ENCODE measurements at regions not wholly inside any gene's neighbourhood (a gene's known extent, or its start where the extent isn't known, plus 50 kb on each side); places are given as distances from the start of the nearest gene placed in this dataset.

- H3K4me3 ChIP-seq (ENCODE audit: low read depth in 1 of 2, low read length in 2 of 2): no peak overlapping the region
- no peaks in the 10 kb centered on the region for H3K36me3 ChIP-seq (ENCODE audit: insufficient read depth, low read length)
- H3K27ac ChIP-seq (ENCODE audit: low read depth, low read length): no peak overlapping the region
- no peaks in the 10 kb centered on the region for H3K27me3 ChIP-seq (ENCODE audit: control insufficient read depth in 1 of 2, insufficient read depth in 2 of 2, low read length in 2 of 2)
- H3K9me3 ChIP-seq (ENCODE audit: low read length): no peaks in the 10 kb centered on the region
- no peak overlapping the region for H3K9ac ChIP-seq (ENCODE audit: low read length)
- peaks cover 5% of the 10 kb centered on the region for H3K4me1 ChIP-seq (ENCODE audit: insufficient read depth, low read length)
Measured at GRCh38 chr2:128563348-128563687, 244.7 kb upstream of the HS6ST1 start.

DNA sequence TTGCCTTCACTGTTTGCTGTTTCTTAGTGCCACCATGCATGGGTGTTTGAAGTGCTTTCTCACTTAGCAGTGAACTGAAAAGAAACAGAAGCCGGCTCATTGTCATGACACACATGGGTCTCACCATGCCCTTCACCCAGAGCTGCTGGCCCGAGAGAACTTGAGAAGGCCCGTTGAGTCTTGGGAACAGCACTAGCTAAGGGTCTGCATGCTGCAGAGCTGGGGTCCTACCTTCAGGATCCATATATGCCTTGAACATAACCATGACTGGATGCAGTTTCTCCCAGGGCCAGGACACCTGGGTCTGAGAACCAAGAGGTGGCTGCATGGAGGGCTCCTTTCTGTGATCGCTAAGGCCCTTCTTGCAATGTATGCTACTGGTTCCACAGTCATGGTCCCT lies 245.5 kb upstream of the HS6ST1 start:
- H3K27me3 ChIP-seq (ENCODE audit: control insufficient read depth in 1 of 2, insufficient read depth in 2 of 2, low read length in 2 of 2): no peaks in the 10 kb centered on the region
- peaks cover 5% of the 10 kb centered on the region for H3K4me1 ChIP-seq (ENCODE audit: insufficient read depth, low read length)
- no peaks in the 10 kb centered on the region for H3K36me3 ChIP-seq (ENCODE audit: insufficient read depth, low read length)
- H3K4me3 ChIP-seq (ENCODE audit: low read depth in 1 of 2, low read length in 2 of 2): no peak overlapping the region
- H3K9ac ChIP-seq (ENCODE audit: low read length): no peak overlapping the region
- H3K9me3 ChIP-seq (ENCODE audit: low read length): no peaks in the 10 kb centered on the region
- no peak overlapping the region for H3K27ac ChIP-seq (ENCODE audit: low read depth, low read length)

- Histone ChIP-seq H3K36me3 (ENCODE audit: insufficient read depth, low read length) (no peaks in the 10 kb centered on the region), H3K27ac (ENCODE audit: low read depth, low read length) (no peak overlapping the region), H3K9me3 (ENCODE audit: low read length) (no peaks in the 10 kb centered on the region), H3K4me1 (ENCODE audit: insufficient read depth, low read length) (peaks cover 5% of the 10 kb centered on the region), H3K4me3 (ENCODE audit: low read depth in 1 of 2, low read length in 2 of 2) (no peak overlapping the region), H3K27me3 (ENCODE audit: control insufficient read depth in 1 of 2, insufficient read depth in 2 of 2, low read length in 2 of 2) (no peaks in the 10 kb centered on the region), H3K9ac (ENCODE audit: low read length) (no peak overlapping the region)
Measured at GRCh38 chr2:128564551-128564950, 245.9 kb upstream of the HS6ST1 start.

DNA sequence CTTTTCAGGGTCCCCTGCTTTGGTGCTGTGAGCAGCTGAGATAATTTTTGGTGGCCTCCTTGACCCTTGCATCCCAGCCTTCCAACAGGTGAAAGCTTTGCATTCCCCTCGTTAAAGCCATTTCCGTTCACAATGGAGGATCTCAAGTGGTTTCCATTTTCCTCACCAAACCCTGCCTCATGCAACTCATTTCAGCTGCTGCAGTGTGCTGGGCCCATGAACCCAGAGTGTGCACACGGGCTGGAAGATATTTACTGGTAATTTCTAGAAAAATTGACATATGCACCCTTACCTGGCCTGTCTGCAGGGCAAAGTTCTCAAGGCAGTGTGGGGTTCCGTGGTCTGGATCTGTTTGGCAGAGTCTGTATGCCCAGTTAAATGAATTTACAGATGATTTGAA lies 246.8 kb upstream of the HS6ST1 start:
- Histone ChIP-seq H3K36me3 (ENCODE audit: insufficient read depth, low read length) (no peaks in the 10 kb centered on the region), H3K27me3 (ENCODE audit: control insufficient read depth in 1 of 2, insufficient read depth in 2 of 2, low read length in 2 of 2) (no peaks in the 10 kb centered on the region), H3K4me3 (ENCODE audit: low read depth in 1 of 2, low read length in 2 of 2) (no peak overlapping the region), H3K4me1 (ENCODE audit: insufficient read depth, low read length) (peaks cover 5% of the 10 kb centered on the region), H3K27ac (ENCODE audit: low read depth, low read length) (no peak overlapping the region), H3K9ac (ENCODE audit: low read length) (no peak overlapping the region), H3K9me3 (ENCODE audit: low read length) (no peaks in the 10 kb centered on the region)

- no peak overlapping the region for H3K27ac ChIP-seq (ENCODE audit: low read depth, low read length)
- peaks cover 5% of the 10 kb centered on the region for H3K4me1 ChIP-seq (ENCODE audit: insufficient read depth, low read length)
- H3K36me3 ChIP-seq (ENCODE audit: insufficient read depth, low read length): no peaks in the 10 kb centered on the region
- H3K9ac ChIP-seq (ENCODE audit: low read length): no peak overlapping the region
- H3K27me3 ChIP-seq (ENCODE audit: control insufficient read depth in 1 of 2, insufficient read depth in 2 of 2, low read length in 2 of 2): no peaks in the 10 kb centered on the region
- no peaks in the 10 kb centered on the region for H3K9me3 ChIP-seq (ENCODE audit: low read length)
- no peak overlapping the region for H3K4me3 ChIP-seq (ENCODE audit: low read depth in 1 of 2, low read length in 2 of 2)
Measured at GRCh38 chr2:128566671-128567070, 248.0 kb upstream of the HS6ST1 start.

GRCh38 chr2:128568106-128568505 lies 249.4 kb upstream of the HS6ST1 start:
- H3K9ac ChIP-seq (ENCODE audit: low read length): no peak overlapping the region
- H3K27me3 ChIP-seq (ENCODE audit: control insufficient read depth in 1 of 2, insufficient read depth in 2 of 2, low read length in 2 of 2): no peaks in the 10 kb centered on the region
- no peak overlapping the region for H3K4me3 ChIP-seq (ENCODE audit: low read depth in 1 of 2, low read length in 2 of 2)
- no peaks in the 10 kb centered on the region for H3K9me3 ChIP-seq (ENCODE audit: low read length)
- no peak overlapping the region for H3K27ac ChIP-seq (ENCODE audit: low read depth, low read length)
- peaks cover 1% of the 10 kb centered on the region for H3K4me1 ChIP-seq (ENCODE audit: insufficient read depth, low read length)
- no peaks in the 10 kb centered on the region for H3K36me3 ChIP-seq (ENCODE audit: insufficient read depth, low read length)

GRCh38 chr2:128573116-128573515 lies 254.4 kb upstream of the HS6ST1 start:
- H3K9ac ChIP-seq (ENCODE audit: low read length): no peak overlapping the region
- no peaks in the 10 kb centered on the region for H3K36me3 ChIP-seq (ENCODE audit: insufficient read depth, low read length)
- H3K27ac ChIP-seq (ENCODE audit: low read depth, low read length): no peak overlapping the region
- H3K4me1 ChIP-seq (ENCODE audit: insufficient read depth, low read length): no peaks in the 10 kb centered on the region
- H3K9me3 ChIP-seq (ENCODE audit: low read length): no peaks in the 10 kb centered on the region
- H3K27me3 ChIP-seq (ENCODE audit: control insufficient read depth in 1 of 2, insufficient read depth in 2 of 2, low read length in 2 of 2): no peaks in the 10 kb centered on the region
- H3K4me3 ChIP-seq (ENCODE audit: low read depth in 1 of 2, low read length in 2 of 2): no peak overlapping the region

DNA sequence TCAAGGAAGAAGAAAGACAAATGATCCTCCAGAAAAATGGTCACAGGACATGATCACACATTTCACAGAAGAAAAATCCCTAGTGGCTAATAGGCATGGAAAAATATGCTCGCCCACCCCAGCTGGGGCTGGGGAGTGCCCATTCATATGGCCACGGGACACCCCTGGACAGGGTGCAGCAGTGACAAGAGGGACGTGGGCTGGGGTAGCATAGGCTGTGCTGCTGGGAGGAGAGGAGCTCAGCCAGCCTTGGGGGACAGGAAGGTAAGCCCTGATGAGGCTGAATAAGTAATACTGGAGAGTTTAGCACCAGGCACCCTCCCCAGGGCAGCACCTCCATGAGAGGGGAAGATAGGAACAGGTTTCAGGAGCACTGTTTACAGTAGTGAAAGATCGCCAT lies 254.9 kb upstream of the HS6ST1 start:
- Histone ChIP-seq H3K4me1 (ENCODE audit: insufficient read depth, low read length) (no peaks in the 10 kb centered on the region), H3K9me3 (ENCODE audit: low read length) (no peaks in the 10 kb centered on the region), H3K27me3 (ENCODE audit: control insufficient read depth in 1 of 2, insufficient read depth in 2 of 2, low read length in 2 of 2) (no peaks in the 10 kb centered on the region), H3K4me3 (ENCODE audit: low read depth in 1 of 2, low read length in 2 of 2) (no peak overlapping the region), H3K9ac (ENCODE audit: low read length) (no peak overlapping the region), H3K27ac (ENCODE audit: low read depth, low read length) (no peak overlapping the region), H3K36me3 (ENCODE audit: insufficient read depth, low read length) (no peaks in the 10 kb centered on the region)

DNA sequence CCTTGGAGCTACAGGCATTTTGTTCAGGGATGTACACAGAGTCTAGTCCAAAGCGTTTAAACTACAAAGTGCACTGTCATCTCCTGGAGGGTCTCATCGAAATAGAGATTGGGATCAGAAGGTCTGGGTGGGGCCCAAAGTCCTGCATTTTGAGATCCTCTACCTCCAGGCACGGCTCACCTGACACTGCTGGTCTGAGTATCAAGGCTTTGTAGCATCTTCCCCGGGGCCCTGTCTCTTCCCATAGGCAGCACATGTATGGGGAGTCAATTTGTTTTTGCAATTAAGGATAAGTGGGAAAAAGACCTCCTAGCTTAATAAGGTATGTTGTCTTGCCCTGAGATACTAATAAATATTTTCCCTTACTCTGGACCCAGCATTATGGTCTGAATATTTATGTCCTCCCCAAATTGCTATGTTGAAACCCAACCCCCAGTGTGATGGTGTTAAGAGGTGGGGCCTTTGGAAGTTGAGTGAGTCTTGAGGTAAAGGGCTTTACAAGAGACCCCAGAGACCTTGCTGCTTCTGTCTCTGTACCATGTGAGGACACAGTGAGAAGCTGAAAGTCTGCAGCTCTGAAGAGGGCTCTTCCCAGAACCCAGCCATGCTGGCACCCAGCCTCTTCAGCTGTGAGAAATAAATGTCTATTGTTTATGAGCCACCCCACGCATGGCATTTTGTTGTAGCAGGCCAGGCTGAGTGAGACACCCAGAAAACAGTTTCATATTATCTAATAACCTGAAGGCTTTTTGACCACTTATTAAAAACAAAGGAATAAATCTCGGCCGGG lies 258.7 kb upstream of the HS6ST1 start:
- no peaks in the 10 kb centered on the region for H3K36me3 ChIP-seq (ENCODE audit: insufficient read depth, low read length)
- H3K27me3 ChIP-seq (ENCODE audit: control insufficient read depth in 1 of 2, insufficient read depth in 2 of 2, low read length in 2 of 2): no peaks in the 10 kb centered on the region
- H3K9ac ChIP-seq (ENCODE audit: low read length): no peak overlapping the region
- H3K9me3 ChIP-seq (ENCODE audit: low read length): no peaks in the 10 kb centered on the region
- H3K27ac ChIP-seq (ENCODE audit: low read depth, low read length): no peak overlapping the region
- no peaks in the 10 kb centered on the region for H3K4me1 ChIP-seq (ENCODE audit: insufficient read depth, low read length)
- H3K4me3 ChIP-seq (ENCODE audit: low read depth in 1 of 2, low read length in 2 of 2): no peak overlapping the region

DNA sequence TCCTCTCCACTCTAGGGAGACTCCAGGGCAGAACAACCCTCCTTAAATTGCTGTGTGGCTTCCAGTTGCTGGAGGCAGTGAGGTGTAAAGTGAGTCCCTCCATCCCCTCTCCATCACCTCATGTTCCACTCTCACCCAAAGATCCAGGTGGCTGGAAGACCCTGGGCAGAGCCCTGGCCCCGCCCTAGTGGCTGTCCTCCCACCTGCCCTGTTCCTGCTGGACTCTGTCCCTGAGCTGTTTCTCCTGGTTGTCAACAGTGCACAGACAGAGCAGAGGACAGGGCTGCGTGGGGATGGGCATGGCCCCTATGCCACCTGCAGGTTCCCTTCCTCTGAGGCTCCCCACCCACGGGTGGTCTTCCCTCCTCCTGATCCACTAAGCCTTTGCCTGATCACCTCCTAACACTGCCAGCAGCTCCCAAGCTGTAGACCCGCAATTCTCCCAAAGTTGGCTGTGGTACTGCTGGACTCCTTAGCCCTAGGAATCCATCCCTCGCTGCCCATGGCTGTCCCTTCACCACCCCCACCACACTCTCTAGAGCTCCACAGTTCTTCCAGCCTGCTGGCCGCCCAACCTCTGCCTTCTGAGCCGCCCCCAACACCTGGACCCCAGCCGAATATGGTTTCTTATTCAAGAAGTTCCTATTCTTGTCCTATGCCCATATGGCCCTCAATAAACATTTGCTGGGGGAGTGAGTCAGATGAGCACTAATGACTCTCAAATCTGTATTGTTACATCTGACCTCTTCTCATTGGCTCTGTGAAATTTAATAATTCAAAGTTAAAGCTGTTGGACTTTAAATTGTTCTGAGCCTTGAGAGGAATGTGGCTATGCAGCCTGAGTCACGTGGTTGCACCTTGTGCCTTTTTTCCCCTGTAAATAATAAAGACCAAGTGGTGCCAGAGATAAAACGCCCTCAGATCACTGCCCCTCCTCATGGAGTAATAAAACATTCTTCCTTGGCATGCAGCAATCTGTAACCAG lies 260.0 kb upstream of the HS6ST1 start:
- Histone ChIP-seq H3K36me3 (ENCODE audit: insufficient read depth, low read length) (no peaks in the 10 kb centered on the region), H3K27me3 (ENCODE audit: control insufficient read depth in 1 of 2, insufficient read depth in 2 of 2, low read length in 2 of 2) (no peaks in the 10 kb centered on the region), H3K4me1 (ENCODE audit: insufficient read depth, low read length) (no peaks in the 10 kb centered on the region), H3K4me3 (ENCODE audit: low read depth in 1 of 2, low read length in 2 of 2) (no peak overlapping the region), H3K27ac (ENCODE audit: low read depth, low read length) (no peak overlapping the region), H3K9me3 (ENCODE audit: low read length) (no peaks in the 10 kb centered on the region), H3K9ac (ENCODE audit: low read length) (no peak overlapping the region)

GRCh38 chr2:128579825-128580224 lies 261.2 kb upstream of the HS6ST1 start:
- H3K4me1 ChIP-seq (ENCODE audit: insufficient read depth, low read length): no peaks in the 10 kb centered on the region
- no peak overlapping the region for H3K4me3 ChIP-seq (ENCODE audit: low read depth in 1 of 2, low read length in 2 of 2)
- H3K27ac ChIP-seq (ENCODE audit: low read depth, low read length): no peak overlapping the region
- no peaks in the 10 kb centered on the region for H3K36me3 ChIP-seq (ENCODE audit: insufficient read depth, low read length)
- H3K27me3 ChIP-seq (ENCODE audit: control insufficient read depth in 1 of 2, insufficient read depth in 2 of 2, low read length in 2 of 2): no peaks in the 10 kb centered on the region
- H3K9me3 ChIP-seq (ENCODE audit: low read length): no peaks in the 10 kb centered on the region
- no peak overlapping the region for H3K9ac ChIP-seq (ENCODE audit: low read length)

Data from muscle layer of colon (tissue), 2 donors.